GM06990 (cell line): ENCODE measurements at regions not wholly inside any gene's neighbourhood (a gene's known extent, or its start where the extent isn't known, plus 50 kb on each side); places are given as distances from the start of the nearest gene placed in this dataset.

Experiments
- DNase-seq: peaks from one replicate; pipeline ENCODE4 v3.0.0-alpha.2; 2011; ENCODE audit not compliant: insufficient read length; ENCODE audit errors: extremely low read depth
- H3K27me3 ChIP-seq: replicated peaks from 2 replicates; pipeline ENCODE4 v1.6.0; 2011; ENCODE audit warnings: low read length; ENCODE audit not compliant: control insufficient read depth, insufficient read depth
- H3K36me3 ChIP-seq: 2 replicates; pipeline ENCODE4 v1.5.1; 2011; ENCODE audit warnings: low read length; ENCODE audit not compliant: control insufficient read depth, insufficient read depth
- H3K4me3 ChIP-seq: replicated peaks from 2 replicates; pipeline ENCODE4 v1.5.1; 2011; ENCODE audit warnings: low read depth, mild to moderate bottlenecking, control low read depth, low read length
- TF ChIP-seq, protein P1 (sequence below): IDR thresholded peaks from 2 replicates; pipeline ENCODE4 v1.5.1; 2011; ENCODE audit warnings: low read length, control low read depth, mild to moderate bottlenecking, inconsistent platforms; ENCODE audit not compliant: insufficient read depth, poor library complexity, severe bottlenecking

DNA sequence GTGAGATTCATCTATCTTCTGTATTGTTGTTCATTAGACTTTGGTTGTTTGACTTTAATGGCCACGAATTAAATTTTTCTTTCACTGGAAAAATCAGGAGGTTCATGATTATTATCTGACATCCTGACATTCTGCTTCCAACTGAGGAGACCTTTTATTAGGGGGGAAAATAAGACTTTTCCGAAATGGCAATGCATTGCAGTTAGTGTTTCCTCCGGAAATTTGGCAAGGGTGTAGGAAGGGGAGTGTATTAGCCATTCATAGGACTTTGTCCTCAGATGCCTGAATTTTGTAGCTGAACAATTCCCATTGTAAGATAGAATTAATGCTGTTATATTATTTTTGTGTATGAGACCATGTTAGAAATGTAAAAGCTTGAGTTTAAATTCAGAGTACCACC, 450.6 kb upstream of the TGFBR2 start:
- no peak for DNase-seq
- Histone ChIP-seq H3K36me3 (no peaks in the 10 kb centered on the region), H3K27me3 (no peaks in the 10 kb centered on the region), H3K4me3 (no peak overlapping the region)
- TF ChIP-seq, protein P1, sequence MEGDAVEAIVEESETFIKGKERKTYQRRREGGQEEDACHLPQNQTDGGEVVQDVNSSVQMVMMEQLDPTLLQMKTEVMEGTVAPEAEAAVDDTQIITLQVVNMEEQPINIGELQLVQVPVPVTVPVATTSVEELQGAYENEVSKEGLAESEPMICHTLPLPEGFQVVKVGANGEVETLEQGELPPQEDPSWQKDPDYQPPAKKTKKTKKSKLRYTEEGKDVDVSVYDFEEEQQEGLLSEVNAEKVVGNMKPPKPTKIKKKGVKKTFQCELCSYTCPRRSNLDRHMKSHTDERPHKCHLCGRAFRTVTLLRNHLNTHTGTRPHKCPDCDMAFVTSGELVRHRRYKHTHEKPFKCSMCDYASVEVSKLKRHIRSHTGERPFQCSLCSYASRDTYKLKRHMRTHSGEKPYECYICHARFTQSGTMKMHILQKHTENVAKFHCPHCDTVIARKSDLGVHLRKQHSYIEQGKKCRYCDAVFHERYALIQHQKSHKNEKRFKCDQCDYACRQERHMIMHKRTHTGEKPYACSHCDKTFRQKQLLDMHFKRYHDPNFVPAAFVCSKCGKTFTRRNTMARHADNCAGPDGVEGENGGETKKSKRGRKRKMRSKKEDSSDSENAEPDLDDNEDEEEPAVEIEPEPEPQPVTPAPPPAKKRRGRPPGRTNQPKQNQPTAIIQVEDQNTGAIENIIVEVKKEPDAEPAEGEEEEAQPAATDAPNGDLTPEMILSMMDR = no peak

DNA sequence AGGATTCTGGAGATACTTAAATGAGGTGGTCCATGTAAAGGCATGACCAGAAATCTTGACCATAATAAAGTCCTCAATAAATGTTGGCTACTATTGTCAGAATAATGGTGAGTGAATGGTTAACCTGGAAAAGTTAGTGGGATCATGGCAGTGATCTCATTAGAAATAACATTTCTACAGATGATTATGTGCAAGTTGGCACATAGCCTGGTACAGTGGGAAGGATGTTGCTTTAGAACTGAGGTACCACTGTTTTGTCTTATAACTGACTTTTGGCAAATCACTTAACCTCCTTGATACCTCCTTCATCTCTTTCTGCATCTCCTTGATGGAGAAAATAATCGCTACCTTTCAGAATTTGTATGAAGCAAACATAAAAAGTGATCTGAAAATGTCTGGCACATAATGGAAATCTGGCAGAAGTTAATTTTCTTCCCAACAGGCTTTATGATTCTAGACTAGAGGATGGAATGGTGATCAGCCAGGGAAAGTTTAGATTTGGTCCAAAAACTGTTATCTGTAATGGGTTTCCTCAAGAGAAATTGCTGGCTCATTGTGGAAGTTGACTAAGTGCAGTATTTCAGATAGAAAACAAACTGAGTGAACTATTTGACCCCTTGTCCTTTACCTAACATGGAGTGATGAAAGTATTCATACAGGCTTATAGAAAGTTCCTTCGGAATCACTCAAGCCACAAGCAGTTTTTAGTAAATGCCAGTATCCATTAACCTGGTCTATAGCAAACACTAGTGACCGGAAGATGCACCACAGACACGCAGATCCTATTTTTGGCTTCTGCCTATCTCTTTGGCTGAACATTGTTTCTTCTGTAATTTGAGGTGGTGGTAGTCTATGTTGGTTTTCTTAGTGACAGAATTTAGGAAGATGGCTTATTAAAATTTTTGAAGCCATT, 449.6 kb upstream of the TGFBR2 start:
- DNase-seq = no peak
- no peaks in the 10 kb centered on the region for H3K36me3 ChIP-seq
- TF ChIP-seq, protein P1 = no peak
- no peak overlapping the region for H3K4me3 ChIP-seq
- H3K27me3 ChIP-seq = no peaks in the 10 kb centered on the region

DNA sequence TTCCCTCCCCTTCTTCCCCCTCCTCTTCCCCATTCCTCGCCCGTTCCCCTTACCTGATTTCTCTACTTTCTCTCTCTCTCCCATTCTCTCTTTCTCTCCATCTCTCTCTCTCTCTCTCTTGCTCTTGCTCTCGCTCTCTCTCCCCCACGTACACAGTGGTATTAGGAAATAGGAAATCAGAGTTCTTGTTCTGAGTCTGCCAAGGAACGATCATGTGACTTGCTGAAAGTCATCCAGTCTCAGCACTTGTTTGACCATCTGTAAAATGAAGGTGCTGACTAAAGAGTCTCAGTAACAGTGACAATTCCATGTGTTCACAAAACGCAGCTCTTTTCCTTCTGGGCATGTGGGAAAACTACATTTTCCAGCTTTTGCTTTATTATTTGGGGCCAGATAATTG, 445.0 kb upstream of the TGFBR2 start:
- Histone ChIP-seq H3K4me3 (no peak overlapping the region), H3K36me3 (no peaks in the 10 kb centered on the region), H3K27me3 (no peaks in the 10 kb centered on the region)
- no peak for DNase-seq
- TF ChIP-seq, protein P1 = no peak

DNA sequence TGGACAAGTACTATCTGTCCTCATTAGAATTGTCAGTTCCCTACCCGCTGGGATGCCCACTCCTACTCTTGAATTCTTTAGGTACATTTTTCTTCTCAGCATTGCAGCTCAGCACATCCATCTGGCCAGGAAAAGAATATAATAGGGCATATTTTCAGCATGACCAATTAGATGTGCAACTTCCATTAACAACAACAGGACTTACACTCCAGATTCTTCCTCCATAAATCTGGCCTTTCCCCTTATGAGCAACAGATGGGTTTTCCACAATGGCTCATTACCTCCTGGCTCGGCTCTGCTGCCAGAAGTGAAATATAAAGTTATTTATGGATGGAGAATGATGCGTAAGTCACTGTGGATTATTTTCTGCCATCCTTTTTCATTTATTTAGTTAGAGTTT, 443.8 kb upstream of the TGFBR2 start:
- H3K27me3 ChIP-seq = no peaks in the 10 kb centered on the region
- no peaks in the 10 kb centered on the region for H3K36me3 ChIP-seq
- TF ChIP-seq, protein P1 = no peak
- DNase-seq = no peak
- no peak overlapping the region for H3K4me3 ChIP-seq

DNA sequence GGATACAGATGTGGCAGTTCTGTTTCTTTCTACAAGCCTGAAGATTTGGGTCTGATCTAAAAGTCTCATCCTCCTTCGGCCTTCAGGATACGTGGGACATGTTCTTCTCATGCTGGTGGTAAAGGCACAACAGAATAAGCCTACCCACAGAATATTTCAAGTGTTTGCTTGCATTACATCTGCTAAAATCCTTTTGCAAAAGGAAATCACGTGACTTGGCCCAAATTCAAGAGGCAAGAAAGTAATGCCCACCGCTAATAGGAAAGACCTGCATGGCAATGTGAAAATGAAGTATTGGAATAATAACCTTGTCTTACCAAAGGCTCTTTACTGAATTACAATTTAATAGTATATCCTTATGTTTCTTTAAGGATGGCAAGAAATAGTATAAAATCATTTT, 439.9 kb upstream of the TGFBR2 start:
- TF ChIP-seq, protein P1 = no peak
- no peaks in the 10 kb centered on the region for H3K36me3 ChIP-seq
- no peak overlapping the region for H3K4me3 ChIP-seq
- DNase-seq = no peak
- no peaks in the 10 kb centered on the region for H3K27me3 ChIP-seq

DNA sequence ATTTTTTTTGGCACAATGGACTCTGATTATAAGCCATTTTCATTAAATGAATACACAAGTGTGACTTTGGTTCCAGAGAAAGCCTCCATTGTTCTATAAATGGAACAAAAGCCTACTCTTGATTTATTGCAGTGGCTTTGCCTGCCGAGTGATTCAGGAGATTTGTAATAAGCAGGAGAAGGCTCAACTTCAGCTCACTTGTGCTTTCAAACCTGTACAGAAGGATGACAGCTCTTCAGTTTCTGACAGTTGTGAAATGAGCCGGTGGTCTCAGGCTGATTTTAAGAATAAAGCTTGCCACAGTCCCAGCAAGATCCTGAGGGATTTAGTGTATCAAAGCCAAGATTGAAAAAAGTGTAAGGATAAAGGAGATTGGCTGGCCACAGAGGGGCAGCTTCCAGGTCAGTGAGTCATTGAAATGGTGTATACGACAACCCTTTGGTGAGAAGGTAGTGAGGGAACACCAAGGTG, 438.8 kb upstream of the TGFBR2 start:
- Histone ChIP-seq H3K36me3 (no peaks in the 10 kb centered on the region), H3K27me3 (no peaks in the 10 kb centered on the region), H3K4me3 (no peak overlapping the region)
- TF ChIP-seq, protein P1 = no peak
- DNase-seq = no peak
